Activated CD4-positive, alpha-beta T cell treated with anti-CD3 and anti-CD28 coated beads, Interleukin-2, amount 10 ng/mL, durations not matched to agents 24 days and 14 days (primary cell): ENCODE measurements at regions not wholly inside any gene's neighbourhood (a gene's known extent, or its start where the extent isn't known, plus 50 kb on each side); places are given as distances from the start of the nearest gene placed in this dataset.

ENCODE experiments used
- DNase-seq: peaks from one replicate; pipeline ENCODE4 v3.0.0; 2022
- H3K27ac Mint-ChIP-seq: one replicate; pipeline ENCODE4 v1.8.0; 2022; ENCODE audit warnings: mild to moderate bottlenecking, mixed read lengths
- H3K27me3 Mint-ChIP-seq: one replicate; pipeline ENCODE4 v1.8.0; 2022; ENCODE audit warnings: mixed read lengths
- H3K36me3 Mint-ChIP-seq: one replicate; pipeline ENCODE4 v1.8.0; 2022; ENCODE audit warnings: low read depth, mild to moderate bottlenecking, mixed read lengths
- H3K4me1 Mint-ChIP-seq: one replicate; pipeline ENCODE4 v1.8.0; 2021; ENCODE audit warnings: mixed read lengths
- H3K4me3 Mint-ChIP-seq: one replicate; pipeline ENCODE4 v1.8.0; 2022; ENCODE audit warnings: mild to moderate bottlenecking, moderate library complexity, mixed read lengths
- H3K9me3 Mint-ChIP-seq: one replicate; pipeline ENCODE4 v1.8.0; 2021; ENCODE audit warnings: mixed read lengths
- intact Hi-C: fragments of 100-400 bp; cut with micrococcal nuclease; formaldehyde crosslinking; loops from one replicate; pipeline ENCODE4 v1.15.1; 2023

DNA sequence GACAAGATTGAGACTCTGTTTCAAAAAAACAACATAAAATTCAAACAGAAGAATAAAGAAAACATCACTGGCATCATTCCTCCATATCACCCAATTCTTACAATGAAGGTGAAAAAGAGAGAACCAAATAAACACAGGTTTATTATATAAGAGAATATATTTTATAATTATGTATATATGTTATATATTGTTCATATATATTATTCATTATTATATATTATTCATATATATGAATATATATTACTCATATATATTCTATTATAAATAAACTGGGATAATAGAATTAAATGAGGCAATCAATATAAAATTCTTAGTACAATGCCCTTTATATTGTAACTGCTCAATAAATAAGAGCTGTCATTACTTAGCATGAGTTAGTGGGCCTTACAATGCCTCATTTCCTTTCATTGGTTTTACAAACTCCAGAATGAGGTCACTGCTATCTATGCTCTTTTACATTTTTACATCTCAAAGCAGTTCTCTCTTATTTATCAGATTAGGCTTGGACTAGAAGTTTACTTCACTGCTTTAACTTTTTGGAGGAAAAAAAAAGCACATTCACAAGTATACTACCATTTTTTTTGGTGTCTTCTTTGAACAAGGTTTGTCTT, 135.5 kb upstream of the TTC14 start:
- H3K9me3 Mint-ChIP-seq = no peaks in the 10 kb centered on the region
- H3K36me3 Mint-ChIP-seq = no peaks in the 10 kb centered on the region
- no peak for DNase-seq
- no peaks in the 10 kb centered on the region for H3K4me1 Mint-ChIP-seq
- intact Hi-C loops = no loop called here
- H3K27ac Mint-ChIP-seq = no peak overlapping the region
- H3K4me3 Mint-ChIP-seq = no peak overlapping the region
- no peaks in the 10 kb centered on the region for H3K27me3 Mint-ChIP-seq

DNA sequence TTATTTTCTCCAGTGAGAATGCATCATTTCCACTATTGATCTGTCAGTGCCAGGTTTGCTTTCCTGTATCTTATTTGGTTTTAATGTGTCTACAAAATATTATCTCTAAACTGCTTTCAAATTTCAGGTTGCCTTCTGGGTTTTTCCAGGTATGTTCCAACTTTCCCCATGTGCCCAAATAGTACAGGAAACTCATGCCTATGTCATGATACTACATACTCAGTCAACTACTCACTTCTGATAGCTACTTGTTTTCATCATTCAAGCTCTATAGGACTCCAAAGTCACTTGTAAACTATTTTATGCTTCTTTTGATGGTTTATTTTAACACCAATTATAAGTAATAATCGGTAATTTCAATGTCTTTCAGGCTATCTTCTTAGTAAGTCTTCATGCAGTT, 134.8 kb upstream of the TTC14 start:
- no peak overlapping the region for H3K4me3 Mint-ChIP-seq
- no peaks in the 10 kb centered on the region for H3K9me3 Mint-ChIP-seq

DNA sequence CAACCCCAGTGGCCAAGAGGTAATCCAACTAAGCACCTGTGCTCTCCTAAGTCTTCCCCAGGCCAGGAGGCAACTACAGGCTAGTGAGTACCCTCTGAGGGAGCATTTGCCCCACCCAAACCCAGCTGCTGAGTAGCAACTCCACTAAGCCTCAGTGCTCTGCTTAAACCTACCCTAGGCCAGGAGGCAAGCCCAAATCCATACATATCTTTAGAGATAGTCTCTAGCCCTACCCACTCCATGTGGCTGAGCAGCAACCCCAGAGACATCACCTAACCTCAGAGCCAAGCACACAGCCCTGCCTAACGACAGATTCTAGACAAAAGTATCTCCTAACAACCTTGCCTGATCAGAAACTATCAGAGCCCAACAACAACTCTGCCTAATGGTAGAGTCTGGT, 132.8 kb upstream of the TTC14 start:
- no peaks in the 10 kb centered on the region for H3K27me3 Mint-ChIP-seq
- no peaks in the 10 kb centered on the region for H3K4me1 Mint-ChIP-seq
- no peaks in the 10 kb centered on the region for H3K36me3 Mint-ChIP-seq
- H3K4me3 Mint-ChIP-seq = no peak overlapping the region
- no peak for DNase-seq
- no peak overlapping the region for H3K27ac Mint-ChIP-seq
- intact Hi-C loops = no loop called here
- no peaks in the 10 kb centered on the region for H3K9me3 Mint-ChIP-seq

More for the DNA sequence above, 134.8 kb upstream of the TTC14 start:
- no peaks in the 10 kb centered on the region for H3K27me3 Mint-ChIP-seq
- H3K4me1 Mint-ChIP-seq = no peaks in the 10 kb centered on the region
- no peak for DNase-seq
- H3K27ac Mint-ChIP-seq = no peak overlapping the region
- intact Hi-C loops = no loop called here
- H3K36me3 Mint-ChIP-seq = no peaks in the 10 kb centered on the region

DNA sequence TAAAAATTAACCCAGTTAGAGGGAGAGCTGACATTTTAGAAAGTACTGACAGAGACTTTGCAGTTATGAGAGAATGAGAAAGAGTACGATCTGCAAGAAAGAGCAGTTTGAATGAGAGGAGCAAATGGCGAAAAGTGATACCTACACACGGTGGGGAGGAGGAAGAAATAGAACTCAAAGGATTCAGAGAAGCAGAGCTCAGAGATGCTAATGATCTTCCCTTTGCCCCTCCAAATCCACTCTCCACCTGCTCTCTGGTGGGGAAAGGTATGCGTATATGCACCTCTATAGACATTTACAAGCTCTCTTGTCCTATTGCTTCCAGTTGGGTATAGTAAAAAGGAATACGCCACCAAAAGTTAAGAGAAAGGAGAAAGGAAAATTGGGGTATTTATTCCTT, 123.3 kb upstream of the TTC14 start:
- H3K27me3 Mint-ChIP-seq = no peaks in the 10 kb centered on the region
- no peak overlapping the region for H3K27ac Mint-ChIP-seq
- H3K36me3 Mint-ChIP-seq = no peaks in the 10 kb centered on the region
- H3K4me1 Mint-ChIP-seq = no peaks in the 10 kb centered on the region
- H3K9me3 Mint-ChIP-seq = no peaks in the 10 kb centered on the region
- H3K4me3 Mint-ChIP-seq = no peak overlapping the region
- DNase-seq = no peak
- intact Hi-C loops = no loop called here

DNA sequence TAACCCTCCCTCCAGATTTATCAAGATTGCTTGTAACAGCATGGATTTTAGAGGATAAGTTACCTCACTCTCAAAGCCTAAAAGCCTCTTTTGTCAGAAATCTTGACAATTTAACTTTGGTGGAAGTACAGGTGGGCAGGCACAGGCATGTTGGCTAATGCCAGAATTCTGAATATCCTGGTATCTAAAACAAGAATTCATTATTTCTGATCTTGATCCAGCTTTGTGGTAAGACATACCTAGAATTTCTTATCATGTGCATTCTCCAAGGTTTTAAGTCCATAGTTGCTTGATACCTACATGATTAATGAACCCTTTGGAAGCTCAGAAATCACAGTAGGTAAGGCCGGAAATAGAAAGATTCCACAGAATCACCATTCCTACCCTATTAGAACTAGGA, 109.9 kb upstream of the TTC14 start:
- Mint-ChIP-seq H3K4me1 (no peaks in the 10 kb centered on the region), H3K36me3 (no peaks in the 10 kb centered on the region), H3K27ac (no peak overlapping the region), H3K4me3 (no peak overlapping the region), H3K27me3 (no peaks in the 10 kb centered on the region), H3K9me3 (no peaks in the 10 kb centered on the region)
- intact Hi-C loops = no loop called here
- no peak for DNase-seq

DNA sequence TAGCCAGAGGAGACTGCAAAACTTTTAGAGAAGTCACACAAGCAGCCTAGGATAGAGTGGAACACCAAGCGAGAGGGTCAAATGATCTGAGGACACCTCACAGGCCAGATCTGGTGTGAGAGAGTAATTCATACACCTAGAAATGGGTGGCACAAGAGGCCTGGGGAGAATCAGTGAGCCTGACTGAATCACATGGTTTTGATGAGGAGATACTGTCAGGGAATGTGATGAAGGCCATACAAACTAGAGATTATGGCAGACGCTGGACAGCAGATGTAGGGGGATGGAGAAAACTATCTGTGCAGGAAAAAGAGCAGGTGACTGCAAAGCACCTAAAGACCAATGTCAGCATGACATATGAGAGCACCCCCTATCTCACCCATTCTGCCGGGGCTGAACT, 105.0 kb upstream of the TTC14 start:
- Mint-ChIP-seq H3K4me3 (no peak overlapping the region), H3K36me3 (no peaks in the 10 kb centered on the region), H3K27me3 (no peaks in the 10 kb centered on the region), H3K9me3 (peaks cover 6% of the 10 kb centered on the region), H3K27ac (no peak overlapping the region), H3K4me1 (no peaks in the 10 kb centered on the region)
- no peak for DNase-seq
- intact Hi-C loops = no loop called here

DNA sequence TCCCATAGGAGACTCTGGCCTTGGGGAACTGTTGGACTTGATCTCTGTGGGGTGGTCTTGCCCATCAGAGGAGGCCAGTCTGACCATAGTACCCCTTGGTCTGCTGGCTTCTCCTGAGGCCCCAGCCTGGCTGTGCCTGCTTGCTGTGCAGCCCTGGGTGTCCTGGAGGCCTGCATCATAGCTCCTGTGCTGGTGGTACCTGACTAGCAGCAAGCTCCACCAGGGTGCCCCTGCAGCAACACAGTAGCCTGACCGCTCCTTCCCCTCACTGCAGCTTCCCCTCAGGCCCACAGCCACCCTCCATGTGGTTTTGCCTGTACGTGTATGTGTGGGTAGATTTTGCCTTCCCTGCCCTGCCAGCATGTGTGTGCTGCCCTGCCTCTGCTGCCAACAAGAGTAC, 85.6 kb upstream of the TTC14 start:
- H3K4me3 Mint-ChIP-seq = no peak overlapping the region
- H3K36me3 Mint-ChIP-seq = no peaks in the 10 kb centered on the region
- peaks cover 11% of the 10 kb centered on the region for H3K9me3 Mint-ChIP-seq
- H3K27me3 Mint-ChIP-seq = no peaks in the 10 kb centered on the region
- DNase-seq = no peak
- H3K27ac Mint-ChIP-seq = no peak overlapping the region
- intact Hi-C loops = no loop called here
- no peaks in the 10 kb centered on the region for H3K4me1 Mint-ChIP-seq

DNA sequence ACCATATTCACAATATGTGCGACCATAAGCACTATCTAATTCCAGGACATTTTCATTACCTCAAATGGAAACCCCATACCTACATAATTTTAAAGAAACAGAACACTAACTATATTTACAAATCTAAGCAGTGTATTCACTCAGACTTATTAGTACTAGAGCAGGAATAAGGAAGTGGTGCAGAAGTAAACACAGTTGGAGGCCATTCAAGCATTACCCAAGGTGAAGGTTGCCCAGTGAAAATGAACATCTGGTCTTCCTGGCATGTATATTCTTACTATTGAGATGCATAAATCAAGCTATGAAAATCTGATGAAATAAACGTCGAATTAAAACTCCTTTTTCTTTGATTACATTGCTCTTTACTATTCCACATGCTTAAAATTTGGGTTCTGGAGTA, 78.9 kb upstream of the TTC14 start:
- Mint-ChIP-seq H3K27me3 (no peaks in the 10 kb centered on the region), H3K4me1 (no peaks in the 10 kb centered on the region), H3K4me3 (no peak overlapping the region), H3K36me3 (no peaks in the 10 kb centered on the region), H3K27ac (no peak overlapping the region), H3K9me3 (peaks cover 13% of the 10 kb centered on the region)
- intact Hi-C loops = no loop called here
- no peak for DNase-seq

DNA sequence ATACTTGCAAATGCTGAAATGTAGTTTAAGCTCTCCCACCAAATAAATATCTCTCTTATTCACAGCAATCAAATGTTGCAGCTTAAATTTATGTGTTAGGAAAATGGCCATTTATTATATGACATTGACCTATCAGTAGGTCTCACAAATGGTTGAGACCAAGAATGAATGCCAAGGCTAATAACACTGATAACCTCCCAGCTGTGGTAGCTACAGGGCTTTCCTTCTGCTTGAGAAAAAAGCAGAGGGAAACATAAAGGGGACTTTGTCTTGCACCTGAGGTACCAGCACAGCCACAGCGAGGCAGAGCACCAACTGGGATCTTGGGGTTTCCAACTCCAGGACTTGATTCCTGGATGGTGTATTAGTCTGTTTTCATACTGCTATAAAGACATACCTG, 73.1 kb upstream of the TTC14 start:
- H3K36me3 Mint-ChIP-seq = no peaks in the 10 kb centered on the region
- no peak for DNase-seq
- no peaks in the 10 kb centered on the region for H3K27me3 Mint-ChIP-seq
- no peak overlapping the region for H3K4me3 Mint-ChIP-seq
- H3K9me3 Mint-ChIP-seq = no peaks in the 10 kb centered on the region
- no peaks in the 10 kb centered on the region for H3K4me1 Mint-ChIP-seq
- intact Hi-C loops = no loop called here
- H3K27ac Mint-ChIP-seq = no peak overlapping the region

DNA sequence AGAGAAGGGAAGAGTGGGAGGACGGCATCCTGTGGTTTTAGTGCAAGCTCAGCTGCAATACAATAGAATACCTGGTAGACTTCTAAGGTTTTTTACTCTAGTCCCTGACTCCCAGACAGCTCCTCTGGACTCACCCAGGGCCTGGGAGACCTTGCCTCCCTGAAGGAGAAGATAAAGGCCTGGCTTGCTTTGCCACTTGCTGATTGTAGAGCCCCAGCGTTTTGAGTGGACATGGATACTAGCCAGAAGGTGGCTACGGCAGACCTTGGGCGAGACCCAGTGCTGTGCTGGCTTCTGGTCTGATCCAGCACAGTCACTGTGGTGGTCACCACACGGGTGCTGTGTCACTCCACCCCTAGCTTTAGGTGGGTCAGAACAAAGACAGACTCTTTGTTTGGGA, 72.2 kb upstream of the TTC14 start:
- intact Hi-C loops = no loop called here
- H3K9me3 Mint-ChIP-seq = no peaks in the 10 kb centered on the region
- DNase-seq = no peak
- no peak overlapping the region for H3K27ac Mint-ChIP-seq
- no peaks in the 10 kb centered on the region for H3K27me3 Mint-ChIP-seq
- no peaks in the 10 kb centered on the region for H3K4me1 Mint-ChIP-seq
- no peak overlapping the region for H3K4me3 Mint-ChIP-seq
- H3K36me3 Mint-ChIP-seq = no peaks in the 10 kb centered on the region

DNA sequence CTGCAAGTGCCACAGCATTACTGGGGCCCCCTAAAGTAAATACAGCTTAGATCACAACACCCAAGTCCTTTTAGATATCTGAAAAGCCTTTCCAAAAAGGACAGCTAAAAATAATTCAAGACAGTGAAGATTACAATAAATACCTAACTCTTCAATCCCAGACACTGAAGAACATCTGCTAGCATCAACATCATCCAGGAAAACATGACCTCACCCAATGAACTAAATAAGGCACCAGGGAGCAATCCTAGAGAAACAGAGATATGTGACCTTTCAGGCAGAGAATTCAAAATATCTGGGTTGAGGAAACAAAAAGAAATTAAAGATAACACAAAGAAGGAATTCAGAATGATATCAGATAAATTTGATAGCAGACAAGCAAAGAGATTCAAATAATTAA, 71.7 kb upstream of the TTC14 start:
- Mint-ChIP-seq H3K9me3 (no peaks in the 10 kb centered on the region), H3K4me1 (no peaks in the 10 kb centered on the region), H3K4me3 (no peak overlapping the region), H3K27me3 (no peaks in the 10 kb centered on the region), H3K27ac (no peak overlapping the region), H3K36me3 (no peaks in the 10 kb centered on the region)
- no peak for DNase-seq
- intact Hi-C loops = no loop called here

DNA sequence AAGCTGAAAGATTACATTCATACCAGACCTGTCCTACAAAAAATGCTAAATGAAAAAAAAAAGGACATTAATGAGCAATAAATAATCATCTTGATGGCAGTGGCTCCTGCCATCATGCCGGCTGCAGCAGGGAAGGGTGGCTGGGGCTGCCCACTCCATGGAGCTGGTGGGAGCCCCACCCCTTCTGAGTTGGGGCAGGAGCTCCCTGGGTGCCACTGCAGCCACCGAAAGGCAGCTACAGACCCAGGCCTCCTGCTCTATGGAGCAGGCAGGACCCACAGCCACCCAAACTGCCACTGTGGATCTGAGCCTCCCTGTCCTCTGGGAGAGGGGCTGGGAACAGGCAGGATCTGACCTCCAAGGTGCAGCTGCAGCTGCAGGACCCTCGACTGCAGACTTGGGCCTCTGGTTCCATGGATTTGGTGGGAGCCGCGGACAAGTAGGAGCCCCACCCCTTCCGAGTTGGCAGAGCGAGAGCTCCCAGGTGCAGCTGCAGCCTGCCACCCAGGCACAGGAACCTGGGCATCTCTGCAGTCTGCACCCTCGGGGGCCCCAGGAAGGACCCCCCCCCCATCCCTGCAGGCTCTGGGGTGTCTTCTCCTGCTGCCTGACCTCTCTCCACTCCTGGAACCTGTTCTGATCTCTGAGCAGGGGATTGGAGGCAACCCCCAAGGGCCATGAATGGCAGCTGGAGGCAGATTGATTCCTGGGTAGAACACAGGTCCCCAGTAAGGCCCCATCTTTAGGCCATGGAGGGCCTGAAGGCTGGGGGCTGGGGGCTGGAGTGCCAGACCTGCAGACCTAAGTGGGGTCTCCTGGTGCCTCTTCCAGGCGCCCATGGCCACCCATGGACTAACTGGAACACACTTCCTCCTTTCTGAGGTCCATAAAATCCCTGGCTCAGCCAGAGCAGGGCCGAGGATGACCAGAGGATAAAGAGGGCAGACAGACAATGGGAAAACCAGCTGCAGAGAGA, 70.4 kb upstream of the TTC14 start:
- Mint-ChIP-seq H3K9me3 (no peaks in the 10 kb centered on the region), H3K4me1 (no peaks in the 10 kb centered on the region), H3K27me3 (no peaks in the 10 kb centered on the region), H3K4me3 (no peak overlapping the region), H3K27ac (no peak overlapping the region), H3K36me3 (no peaks in the 10 kb centered on the region)
- DNase-seq = no peak
- intact Hi-C loops = no loop called here

DNA sequence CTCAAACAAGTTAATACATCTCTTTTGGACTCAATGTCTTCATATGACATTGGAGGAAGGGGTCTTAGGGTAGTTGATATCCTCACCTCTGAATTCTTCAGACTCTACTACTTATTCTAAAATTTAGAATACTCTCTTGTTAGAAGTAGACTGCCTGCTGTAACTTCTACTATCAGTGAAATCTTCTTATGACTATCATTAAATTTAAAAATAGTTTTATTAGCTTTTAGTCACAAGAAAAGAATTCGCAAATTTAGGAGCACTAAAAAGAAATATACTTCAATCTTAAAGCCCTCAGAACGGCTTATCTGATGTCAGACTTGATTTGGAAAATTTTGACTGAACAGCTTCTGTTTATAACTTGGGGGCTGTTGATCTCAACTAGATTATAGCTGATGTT, 67.1 kb upstream of the TTC14 start:
- no peaks in the 10 kb centered on the region for H3K27me3 Mint-ChIP-seq
- H3K9me3 Mint-ChIP-seq = no peaks in the 10 kb centered on the region
- DNase-seq = no peak
- intact Hi-C loops = no loop called here
- no peaks in the 10 kb centered on the region for H3K4me1 Mint-ChIP-seq
- no peaks in the 10 kb centered on the region for H3K36me3 Mint-ChIP-seq
- no peak overlapping the region for H3K4me3 Mint-ChIP-seq
- no peak overlapping the region for H3K27ac Mint-ChIP-seq

DNA sequence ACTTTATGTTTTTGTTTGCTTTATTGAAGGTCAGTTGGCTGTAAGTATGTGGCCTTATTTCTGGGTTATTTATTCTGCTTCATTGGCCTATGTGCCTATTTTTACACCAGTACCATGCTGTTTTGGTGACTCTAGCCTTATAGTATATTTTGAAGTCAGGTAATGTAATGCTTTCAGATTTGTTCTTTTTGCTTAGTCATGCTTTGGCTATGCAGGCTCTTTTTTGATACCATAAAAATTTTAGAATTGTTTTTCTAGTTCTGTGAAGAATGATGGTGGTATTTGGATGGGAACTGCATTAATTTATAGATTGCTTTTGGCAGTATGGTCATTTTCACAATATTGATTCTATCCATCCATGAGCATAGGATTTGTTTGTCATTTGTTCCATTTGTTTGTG, 63.5 kb upstream of the TTC14 start:
- H3K9me3 Mint-ChIP-seq = peaks cover 4% of the 10 kb centered on the region
- no peak for DNase-seq
- H3K4me3 Mint-ChIP-seq = no peak overlapping the region
- H3K27ac Mint-ChIP-seq = no peak overlapping the region
- no peaks in the 10 kb centered on the region for H3K27me3 Mint-ChIP-seq
- no peaks in the 10 kb centered on the region for H3K36me3 Mint-ChIP-seq
- H3K4me1 Mint-ChIP-seq = no peaks in the 10 kb centered on the region
- intact Hi-C loops = no loop called here

DNA sequence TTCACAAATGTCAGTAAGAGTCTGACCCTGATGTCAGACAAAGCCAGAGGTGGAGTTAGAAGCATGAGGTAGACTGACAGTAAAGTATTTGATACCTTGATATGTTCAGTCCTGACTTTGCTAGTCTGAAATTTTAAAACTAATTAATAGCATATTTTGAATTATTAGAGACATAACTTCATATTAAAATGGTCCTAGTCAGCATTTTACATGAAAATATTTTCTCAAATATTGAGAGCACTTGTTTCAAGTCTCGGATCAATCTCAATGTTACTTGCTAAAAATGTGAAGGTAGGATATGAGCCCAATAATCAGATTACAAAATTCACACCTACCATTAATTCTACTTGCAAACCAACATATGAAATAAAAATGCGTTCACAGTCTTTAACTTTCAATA, 58.1 kb upstream of the TTC14 start:
- no peak for DNase-seq
- H3K4me1 Mint-ChIP-seq = no peaks in the 10 kb centered on the region
- peaks cover 4% of the 10 kb centered on the region for H3K9me3 Mint-ChIP-seq

More for the DNA sequence above, 58.1 kb upstream of the TTC14 start:
- intact Hi-C loops = no loop called here
- no peak overlapping the region for H3K4me3 Mint-ChIP-seq
- H3K36me3 Mint-ChIP-seq = no peaks in the 10 kb centered on the region
- no peak overlapping the region for H3K27ac Mint-ChIP-seq
- H3K27me3 Mint-ChIP-seq = no peaks in the 10 kb centered on the region
